Liver (tissue), 8 donors: ENCODE measurements at regions not wholly inside any gene's neighbourhood (a gene's known extent, or its start where the extent isn't known, plus 50 kb on each side); places are given as distances from the start of the nearest gene placed in this dataset.

Experiments used
- DNase-seq: peaks from one replicate; pipeline ENCODE4 v3.0.0-alpha.2; 2017; ENCODE audit warnings: low spot score
- H3K27ac ChIP-seq, 2 donors: one replicate each; pipeline ENCODE4 v1.7.0; 2013; ENCODE audit warnings: inconsistent platforms in 2 of 2, low read length in 2 of 2, control low read depth in 1 of 2, low read depth in 1 of 2, mild to moderate bottlenecking in 1 of 2
- H3K27me3 ChIP-seq, 4 donors: one replicate each; pipeline versions ENCODE4 v1.6.1 to v1.7.0; 2013; ENCODE audit warnings: low read length in 3 of 4, inconsistent platforms in 1 of 4, mild to moderate bottlenecking in 1 of 4, moderate library complexity in 1 of 4; ENCODE audit not compliant: control insufficient read depth in 4 of 4, insufficient read depth in 4 of 4
- H3K36me3 ChIP-seq, 4 donors: one replicate each; pipeline versions ENCODE4 v1.6.1 to v1.7.0; 2013; ENCODE audit warnings: low read length in 3 of 4, mild to moderate bottlenecking in 3 of 4, low read depth in 1 of 4, moderate library complexity in 1 of 4; ENCODE audit not compliant: control insufficient read depth in 4 of 4, insufficient read depth in 3 of 4
- H3K4me1 ChIP-seq, 4 donors: one replicate each; pipeline versions ENCODE4 v1.6.1 to v1.7.0; 2013; ENCODE audit warnings: low read length in 3 of 4, mild to moderate bottlenecking in 3 of 4, moderate library complexity in 1 of 4; ENCODE audit not compliant: control insufficient read depth in 4 of 4, insufficient read depth in 4 of 4
- H3K4me3 ChIP-seq, 3 donors: one replicate each; pipeline versions ENCODE4 v1.6.1 to v1.7.0; 2013; ENCODE audit warnings: low read length in 3 of 3, control low read depth in 1 of 3, low read depth in 1 of 3, mild to moderate bottlenecking in 1 of 3
- H3K9ac ChIP-seq, 2 donors: one replicate each; pipeline ENCODE4 v1.7.0; 2013; ENCODE audit warnings: low read length in 2 of 2, mild to moderate bottlenecking in 2 of 2, moderate library complexity in 2 of 2, control low read depth in 1 of 2, low read depth in 1 of 2
- H3K9me3 ChIP-seq, 4 donors: one replicate each; pipeline versions ENCODE4 v1.6.1 to v1.7.0; 2013; ENCODE audit warnings: low read length in 3 of 4; ENCODE audit not compliant: control insufficient read depth in 4 of 4
- ATF3 ChIP-seq: IDR thresholded peaks from 2 replicates; pipeline ENCODE4 v1.6.1; 2016; ENCODE audit warnings: antibody characterized with exemption
- EGR1 ChIP-seq, 2 donors: IDR thresholded peaks; 2 replicates each; pipeline ENCODE4 v1.6.1; 2016 to 2018; ENCODE audit warnings: antibody characterized with exemption in 2 of 2, low read depth in 2 of 2
- FOXA1 ChIP-seq: IDR thresholded peaks from 2 replicates; pipeline ENCODE4 v1.6.1; 2016; ENCODE audit warnings: antibody characterized with exemption
- GABPA ChIP-seq, 2 donors: IDR thresholded peaks in 1 of 2; conservative IDR thresholded peaks in 1 of 2; 2 replicates each; pipeline ENCODE4 v1.6.1; 2016; ENCODE audit warnings: antibody characterized with exemption in 2 of 2, mild to moderate bottlenecking in 1 of 2, moderate library complexity in 1 of 2
- HNF4A ChIP-seq, 2 donors: conservative IDR thresholded peaks; 2 replicates each; pipeline ENCODE4 v1.6.1; 2016; ENCODE audit warnings: antibody characterized with exemption in 2 of 2, mild to moderate bottlenecking in 2 of 2
- HNF4G ChIP-seq: IDR thresholded peaks from 2 replicates; pipeline ENCODE4 v1.6.1; 2016; ENCODE audit warnings: antibody characterized with exemption
- JUND ChIP-seq, 2 donors: IDR thresholded peaks; 2 replicates each; pipeline ENCODE4 v1.6.1; 2016; ENCODE audit warnings: antibody characterized with exemption in 2 of 2
- NR2F2 ChIP-seq: IDR thresholded peaks from 2 replicates; pipeline ENCODE4 v1.6.1; 2016; ENCODE audit warnings: antibody characterized with exemption
- RAD21 ChIP-seq, 2 donors: IDR thresholded peaks; 2 replicates each; pipeline ENCODE4 v1.6.1; 2016; ENCODE audit warnings: antibody characterized with exemption in 2 of 2, mild to moderate bottlenecking in 2 of 2
- RXRA ChIP-seq, 2 donors: IDR thresholded peaks; 2 replicates each; pipeline ENCODE4 v1.6.1; 2017 to 2018; ENCODE audit warnings: antibody characterized with exemption in 2 of 2, mild to moderate bottlenecking in 1 of 2
- SP1 ChIP-seq: IDR thresholded peaks from 2 replicates; pipeline ENCODE4 v1.6.1; 2018; ENCODE audit warnings: antibody characterized with exemption, mild to moderate bottlenecking
- TAF1 ChIP-seq: conservative IDR thresholded peaks from 2 replicates; pipeline ENCODE4 v1.6.1; 2016; ENCODE audit warnings: antibody characterized with exemption, mild to moderate bottlenecking
- YY1 ChIP-seq: IDR thresholded peaks from 2 replicates; pipeline ENCODE4 v1.6.1; 2016; ENCODE audit warnings: antibody characterized with exemption, mild to moderate bottlenecking
- ZBTB33 ChIP-seq: IDR thresholded peaks from 2 replicates; pipeline ENCODE4 v1.6.1; 2016; ENCODE audit warnings: antibody characterized with exemption
- WGBS: extraction: QIAGEN DNeasy Blood & Tissue Kit; methylation state at CpG from one replicate; pipeline ENCODE4 v1.1.7; 2013; 5-methylcytosine and 5-hydroxymethylcytosine counted together
- TF ChIP-seq, protein P1 (sequence below): fragments of 150-350 bp; IDR thresholded peaks from 2 replicates; pipeline ENCODE4 v1.5.1; 2017; ENCODE audit warnings: improper control_type of control experiment, low read depth, low read length; ENCODE audit not compliant: missing input control
- TF ChIP-seq, protein P2 (sequence below): IDR thresholded peaks from 2 replicates; pipeline ENCODE4 v1.6.1; 2016; ENCODE audit warnings: antibody characterized with exemption, mild to moderate bottlenecking
- donor health status: healthy.
- donor health status: healthy.
- donor health status: healthy.
- donor health status: healthy.
- donor health status: healthy.

DNA sequence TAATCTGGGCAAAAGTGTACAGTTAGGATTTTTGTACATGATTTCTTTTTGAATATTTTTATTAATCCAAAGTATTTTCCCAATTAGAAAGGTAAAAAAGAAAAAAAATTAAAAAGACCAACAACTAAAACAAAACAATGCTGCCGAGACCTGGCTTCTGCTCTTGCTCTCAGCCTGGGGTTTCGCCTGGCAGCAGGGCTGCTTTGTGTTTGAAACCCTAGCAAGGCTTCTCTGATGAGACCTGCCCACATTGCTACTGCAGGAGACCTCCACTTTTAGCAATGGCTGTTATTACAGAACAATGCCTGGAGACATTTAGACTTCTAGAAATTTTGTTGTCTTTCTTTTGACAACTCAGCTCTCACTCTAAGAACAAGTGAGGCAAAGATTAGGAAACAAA is 1153.0 kb upstream of the TMEM132C start:
- H3K36me3 ChIP-seq, result no peaks in the 10 kb centered on the region
- no peaks in the 10 kb centered on the region for H3K4me1 ChIP-seq
- H3K4me3 ChIP-seq, result no peak overlapping the region
- H3K9me3 ChIP-seq, result no peaks in the 10 kb centered on the region
- no peak for TF ChIP-seq SP1
- no peak for TF ChIP-seq JUND (IDR thresholded peaks at IDR 0.05)
- no peak for TF ChIP-seq HNF4A (conservative IDR thresholded peaks at IDR 0.05)
- TF ChIP-seq NR2F2, result no peak
- TF ChIP-seq EGR1 (IDR thresholded peaks at IDR 0.05; ENCODE audit: low read depth in 2 of 2), result no peak
- TF ChIP-seq ATF3, result no peak
- TF ChIP-seq, protein P1, sequence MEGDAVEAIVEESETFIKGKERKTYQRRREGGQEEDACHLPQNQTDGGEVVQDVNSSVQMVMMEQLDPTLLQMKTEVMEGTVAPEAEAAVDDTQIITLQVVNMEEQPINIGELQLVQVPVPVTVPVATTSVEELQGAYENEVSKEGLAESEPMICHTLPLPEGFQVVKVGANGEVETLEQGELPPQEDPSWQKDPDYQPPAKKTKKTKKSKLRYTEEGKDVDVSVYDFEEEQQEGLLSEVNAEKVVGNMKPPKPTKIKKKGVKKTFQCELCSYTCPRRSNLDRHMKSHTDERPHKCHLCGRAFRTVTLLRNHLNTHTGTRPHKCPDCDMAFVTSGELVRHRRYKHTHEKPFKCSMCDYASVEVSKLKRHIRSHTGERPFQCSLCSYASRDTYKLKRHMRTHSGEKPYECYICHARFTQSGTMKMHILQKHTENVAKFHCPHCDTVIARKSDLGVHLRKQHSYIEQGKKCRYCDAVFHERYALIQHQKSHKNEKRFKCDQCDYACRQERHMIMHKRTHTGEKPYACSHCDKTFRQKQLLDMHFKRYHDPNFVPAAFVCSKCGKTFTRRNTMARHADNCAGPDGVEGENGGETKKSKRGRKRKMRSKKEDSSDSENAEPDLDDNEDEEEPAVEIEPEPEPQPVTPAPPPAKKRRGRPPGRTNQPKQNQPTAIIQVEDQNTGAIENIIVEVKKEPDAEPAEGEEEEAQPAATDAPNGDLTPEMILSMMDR, result no peak
- no peak for TF ChIP-seq FOXA1
- no peak for TF ChIP-seq TAF1
- TF ChIP-seq, protein P2, sequence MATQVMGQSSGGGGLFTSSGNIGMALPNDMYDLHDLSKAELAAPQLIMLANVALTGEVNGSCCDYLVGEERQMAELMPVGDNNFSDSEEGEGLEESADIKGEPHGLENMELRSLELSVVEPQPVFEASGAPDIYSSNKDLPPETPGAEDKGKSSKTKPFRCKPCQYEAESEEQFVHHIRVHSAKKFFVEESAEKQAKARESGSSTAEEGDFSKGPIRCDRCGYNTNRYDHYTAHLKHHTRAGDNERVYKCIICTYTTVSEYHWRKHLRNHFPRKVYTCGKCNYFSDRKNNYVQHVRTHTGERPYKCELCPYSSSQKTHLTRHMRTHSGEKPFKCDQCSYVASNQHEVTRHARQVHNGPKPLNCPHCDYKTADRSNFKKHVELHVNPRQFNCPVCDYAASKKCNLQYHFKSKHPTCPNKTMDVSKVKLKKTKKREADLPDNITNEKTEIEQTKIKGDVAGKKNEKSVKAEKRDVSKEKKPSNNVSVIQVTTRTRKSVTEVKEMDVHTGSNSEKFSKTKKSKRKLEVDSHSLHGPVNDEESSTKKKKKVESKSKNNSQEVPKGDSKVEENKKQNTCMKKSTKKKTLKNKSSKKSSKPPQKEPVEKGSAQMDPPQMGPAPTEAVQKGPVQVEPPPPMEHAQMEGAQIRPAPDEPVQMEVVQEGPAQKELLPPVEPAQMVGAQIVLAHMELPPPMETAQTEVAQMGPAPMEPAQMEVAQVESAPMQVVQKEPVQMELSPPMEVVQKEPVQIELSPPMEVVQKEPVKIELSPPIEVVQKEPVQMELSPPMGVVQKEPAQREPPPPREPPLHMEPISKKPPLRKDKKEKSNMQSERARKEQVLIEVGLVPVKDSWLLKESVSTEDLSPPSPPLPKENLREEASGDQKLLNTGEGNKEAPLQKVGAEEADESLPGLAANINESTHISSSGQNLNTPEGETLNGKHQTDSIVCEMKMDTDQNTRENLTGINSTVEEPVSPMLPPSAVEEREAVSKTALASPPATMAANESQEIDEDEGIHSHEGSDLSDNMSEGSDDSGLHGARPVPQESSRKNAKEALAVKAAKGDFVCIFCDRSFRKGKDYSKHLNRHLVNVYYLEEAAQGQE, result no peak
- TF ChIP-seq ZBTB33, result no peak
- no peak for TF ChIP-seq HNF4G
- no peak for TF ChIP-seq GABPA (IDR thresholded peaks at IDR 0.05 in 1 of 2, conservative IDR thresholded peaks at IDR 0.05 in 1 of 2)
- no peak for TF ChIP-seq YY1
- WGBS, result 76% methylated on average over 2 of the region's 2 CpGs
- no peak overlapping the region for H3K27ac ChIP-seq
- no peak overlapping the region for H3K9ac ChIP-seq
- DNase-seq, result no peak
- no peaks in the 10 kb centered on the region for H3K27me3 ChIP-seq

DNA sequence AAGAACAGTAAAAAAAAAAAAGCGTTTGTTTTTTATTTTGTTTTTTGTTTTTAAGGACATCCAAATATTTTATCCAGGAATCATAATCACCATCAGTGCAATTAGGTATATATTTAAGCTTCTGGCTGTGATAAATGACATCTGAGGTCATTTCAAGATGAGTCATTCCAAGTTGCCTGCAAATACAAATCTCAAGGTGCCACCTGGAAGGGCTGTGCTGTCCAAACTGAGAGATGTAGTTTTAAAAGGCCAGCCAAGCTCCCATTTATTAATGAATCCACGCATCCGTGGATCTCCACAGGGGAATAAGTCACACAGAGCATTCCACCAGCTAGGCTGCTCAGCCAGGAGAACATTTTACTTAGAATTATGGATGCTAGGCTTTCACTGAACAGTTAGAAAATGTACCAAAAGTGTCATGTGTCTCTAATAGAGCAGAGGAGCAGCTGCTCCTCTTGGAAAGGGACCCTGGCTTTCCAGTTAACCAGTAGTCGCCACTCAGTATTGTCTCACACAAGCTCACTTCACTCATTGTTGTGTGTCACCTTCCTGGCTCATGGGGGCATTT is 1151.4 kb upstream of the TMEM132C start:
- WGBS, result 86% methylated on average over 4 of the region's 4 CpGs
- Histone ChIP-seq H3K9me3 (no peaks in the 10 kb centered on the region), H3K36me3 (no peaks in the 10 kb centered on the region), H3K4me1 (no peaks in the 10 kb centered on the region), H3K9ac (no peak overlapping the region), H3K4me3 (no peak overlapping the region), H3K27ac (no peak overlapping the region), H3K27me3 (no peaks in the 10 kb centered on the region)
- no peak for DNase-seq
- TF ChIP-seq JUND (IDR thresholded peaks at IDR 0.05), result no peak
- TF ChIP-seq, protein P1, result no peak
- no peak for TF ChIP-seq NR2F2
- TF ChIP-seq RXRA (IDR thresholded peaks at IDR 0.05), result no peak
- no peak for TF ChIP-seq RAD21 (IDR thresholded peaks at IDR 0.05)
- no peak for TF ChIP-seq ZBTB33
- TF ChIP-seq SP1, result no peak
- TF ChIP-seq, protein P2, result no peak
